KMS-11 (cell line): ENCODE measurements at regions not wholly inside any gene's neighbourhood (a gene's known extent, or its start where the extent isn't known, plus 50 kb on each side); places are given as distances from the start of the nearest gene placed in this dataset.

Experiments
- H2AFZ ChIP-seq: fragments of 200-600 bp; sonication (generic); 2 replicates; pipeline ENCODE4 v1.6.1; 2016; ENCODE audit warnings: antibody characterized with exemption, mixed run types, low read depth
- H3K27ac ChIP-seq: fragments of 200-600 bp; sonication (generic); 2 replicates; pipeline ENCODE4 v1.6.1; 2016; ENCODE audit warnings: mild to moderate bottlenecking, mixed run types
- H3K27me3 ChIP-seq: fragments of 200-600 bp; sonication (generic); 2 replicates; pipeline ENCODE4 v1.6.1; 2017; ENCODE audit warnings: mild to moderate bottlenecking, low read depth, mixed run types, moderate library complexity; ENCODE audit not compliant: insufficient read depth
- H3K36me3 ChIP-seq: fragments of 200-600 bp; sonication (generic); 2 replicates; pipeline ENCODE4 v1.6.1; 2017; ENCODE audit warnings: mild to moderate bottlenecking, mixed run types; ENCODE audit not compliant: insufficient read depth
- H3K4me1 ChIP-seq: fragments of 200-600 bp; sonication (generic); 2 replicates; pipeline ENCODE4 v1.6.1; 2016; ENCODE audit warnings: mild to moderate bottlenecking, low read depth, mixed run types; ENCODE audit not compliant: poor library complexity, severe bottlenecking
- H3K4me2 ChIP-seq: fragments of 200-600 bp; sonication (generic); 2 replicates; pipeline ENCODE4 v1.7.0; 2016; ENCODE audit warnings: mild to moderate bottlenecking, mixed run types
- H3K4me3 ChIP-seq: fragments of 200-600 bp; sonication (generic); IDR thresholded peaks from 2 replicates; pipeline ENCODE4 v1.6.1; 2017; ENCODE audit warnings: low read depth, low read length, mixed read lengths; ENCODE audit not compliant: insufficient read depth
- H3K79me2 ChIP-seq: fragments of 200-600 bp; sonication (generic); 2 replicates; pipeline ENCODE4 v1.6.1; 2016; ENCODE audit warnings: low read depth, mixed run types; ENCODE audit not compliant: insufficient read depth
- H3K9ac ChIP-seq: fragments of 200-600 bp; sonication (generic); 2 replicates; pipeline ENCODE4 v1.6.1; 2016; ENCODE audit warnings: mild to moderate bottlenecking, mixed run types
- H4K20me1 ChIP-seq: fragments of 200-600 bp; sonication (generic); 2 replicates; pipeline ENCODE4 v1.6.1; 2016; ENCODE audit warnings: mild to moderate bottlenecking, mixed run types; ENCODE audit not compliant: insufficient read depth
- CTCF ChIP-seq: fragments of 200-600 bp; sonication (generic); conservative IDR thresholded peaks from 2 replicates; pipeline ENCODE4 v1.6.1; 2017; ENCODE audit warnings: low read depth, mild to moderate bottlenecking, antibody characterized with exemption, low read length, moderate library complexity, mixed read lengths

DNA sequence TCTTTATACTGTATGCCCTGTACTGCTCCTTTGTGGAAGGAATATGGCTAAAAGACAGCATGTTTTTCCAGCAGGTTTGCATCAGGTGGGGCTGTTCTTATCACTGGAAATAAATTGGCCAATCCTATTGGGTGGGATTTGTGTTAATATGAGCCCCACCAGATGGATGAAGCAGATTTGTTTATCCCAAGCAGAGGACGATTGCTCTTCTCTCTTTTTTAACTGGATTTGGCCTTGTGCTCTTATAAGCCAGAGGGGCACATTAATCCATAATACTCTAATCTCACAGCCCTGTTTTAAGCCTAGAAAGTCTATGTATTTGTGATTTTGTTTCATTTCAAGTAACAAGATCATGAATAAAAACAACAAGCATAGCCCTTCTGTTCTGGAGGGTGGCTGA, 240.1 kb upstream of the ADARB2 start:
- H2AFZ ChIP-seq: no peak overlapping the region
- no peak overlapping the region for H3K9ac ChIP-seq
- H3K27ac ChIP-seq: no peak overlapping the region
- H3K27me3 ChIP-seq: no peaks in the 10 kb centered on the region
- no peak for TF ChIP-seq CTCF
- H3K36me3 ChIP-seq: no peaks in the 10 kb centered on the region
- peaks cover 3% of the 10 kb centered on the region for H3K4me1 ChIP-seq
- no peak overlapping the region for H3K4me2 ChIP-seq
- H3K79me2 ChIP-seq: no peaks in the 10 kb centered on the region
- H3K4me3 ChIP-seq: no peak overlapping the region
- no peaks in the 10 kb centered on the region for H4K20me1 ChIP-seq

GRCh38 chr10:1972406-1972805, 235.1 kb upstream of the ADARB2 start:
- Histone ChIP-seq H3K9ac (no peak overlapping the region), H3K4me2 (no peak overlapping the region; the same call in 1 of the 2 replicates), H3K36me3 (no peaks in the 10 kb centered on the region), H3K4me3 (no peak overlapping the region), H2AFZ (no peak overlapping the region), H3K27ac (no peak overlapping the region), H4K20me1 (no peaks in the 10 kb centered on the region), H3K79me2 (no peaks in the 10 kb centered on the region), H3K27me3 (no peaks in the 10 kb centered on the region), H3K4me1 (peaks cover 7% of the 10 kb centered on the region)
- TF ChIP-seq CTCF: no peak

DNA sequence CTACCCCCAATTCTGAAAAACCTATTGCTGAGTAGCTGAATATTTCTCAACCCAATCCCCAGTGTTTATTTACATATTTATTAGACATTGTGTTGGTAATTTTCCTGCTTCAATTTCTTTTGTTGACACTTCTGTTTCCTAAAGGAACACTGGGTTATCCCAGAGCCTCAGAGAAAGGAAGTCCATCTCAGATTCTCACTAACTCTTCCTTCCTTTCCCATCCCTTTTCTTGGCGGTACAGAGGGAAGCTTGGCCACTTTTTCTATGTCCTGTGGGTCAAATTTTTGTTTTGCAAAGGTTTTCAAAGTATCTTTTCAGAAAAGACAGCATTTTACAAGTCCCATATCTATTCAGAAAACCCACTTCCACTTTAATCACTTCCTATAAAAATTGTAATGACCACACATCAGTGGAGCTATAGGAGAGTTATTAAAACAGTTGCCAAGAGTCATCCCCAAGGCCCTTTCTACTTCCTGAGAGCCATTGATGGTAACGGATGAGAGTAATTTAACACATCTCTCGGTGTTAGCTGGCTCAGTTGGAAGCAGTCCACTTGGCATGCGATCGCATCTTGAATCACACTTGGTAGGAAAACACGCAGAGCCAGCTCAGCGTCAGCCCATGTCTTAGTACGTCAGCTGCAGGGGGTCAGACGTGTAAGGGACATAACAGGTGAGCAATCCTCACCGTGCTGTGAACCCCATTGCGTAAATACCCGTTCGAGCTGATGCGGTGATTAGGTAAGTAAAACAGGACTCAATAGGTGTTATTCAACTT, 231.1 kb upstream of the ADARB2 start:
- no peak for TF ChIP-seq CTCF

GRCh38 chr10:1966712-1967376, 229.5 kb upstream of the ADARB2 start:
- no peaks in the 10 kb centered on the region for H4K20me1 ChIP-seq
- H3K4me3 ChIP-seq: no peak overlapping the region
- H3K79me2 ChIP-seq: no peaks in the 10 kb centered on the region
- H3K36me3 ChIP-seq: no peaks in the 10 kb centered on the region
- no peaks in the 10 kb centered on the region for H3K27me3 ChIP-seq
- no peak overlapping the region for H3K27ac ChIP-seq
- H3K4me2 ChIP-seq: no peak overlapping the region
- H3K4me1 ChIP-seq: no peaks in the 10 kb centered on the region
- no peak for TF ChIP-seq CTCF
- no peak overlapping the region for H3K9ac ChIP-seq
- H2AFZ ChIP-seq: no peak overlapping the region

More for the DNA sequence above, 231.1 kb upstream of the ADARB2 start:
- Histone ChIP-seq H3K36me3 (no peaks in the 10 kb centered on the region), H4K20me1 (no peaks in the 10 kb centered on the region), H3K27me3 (no peaks in the 10 kb centered on the region), H2AFZ (no peak overlapping the region), H3K27ac (no peak overlapping the region), H3K79me2 (no peaks in the 10 kb centered on the region), H3K4me3 (no peak overlapping the region), H3K4me2 (no peak overlapping the region), H3K9ac (no peak overlapping the region), H3K4me1 (peaks cover 7% of the 10 kb centered on the region)
